ENCODE measurements at regions not wholly inside any gene's neighbourhood (a gene's known extent, or its start where the extent isn't known, plus 50 kb on each side); places are given as distances from the start of the nearest gene placed in this dataset.

DNA sequence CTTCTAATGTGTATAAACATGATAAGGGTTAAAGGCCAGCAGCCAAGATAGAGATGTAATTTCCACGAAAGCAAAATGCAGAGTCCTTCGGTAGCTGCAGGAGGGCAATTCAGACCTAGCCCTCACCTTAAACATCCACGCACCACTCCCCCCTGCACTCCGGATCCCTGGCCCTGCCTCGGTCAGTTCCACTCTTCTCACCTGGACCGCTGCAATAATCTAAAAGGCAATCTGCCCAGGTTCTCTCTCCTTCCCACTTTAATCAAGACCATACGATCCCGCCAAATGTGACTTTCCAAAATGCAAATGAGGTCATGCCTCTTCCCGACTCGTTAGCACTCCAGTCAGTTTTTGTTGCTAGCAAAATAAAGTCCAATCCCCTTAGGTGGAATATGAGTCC lies 485.2 kb downstream of the EIPR1 start:
- TF ChIP-seq, protein P1, sequence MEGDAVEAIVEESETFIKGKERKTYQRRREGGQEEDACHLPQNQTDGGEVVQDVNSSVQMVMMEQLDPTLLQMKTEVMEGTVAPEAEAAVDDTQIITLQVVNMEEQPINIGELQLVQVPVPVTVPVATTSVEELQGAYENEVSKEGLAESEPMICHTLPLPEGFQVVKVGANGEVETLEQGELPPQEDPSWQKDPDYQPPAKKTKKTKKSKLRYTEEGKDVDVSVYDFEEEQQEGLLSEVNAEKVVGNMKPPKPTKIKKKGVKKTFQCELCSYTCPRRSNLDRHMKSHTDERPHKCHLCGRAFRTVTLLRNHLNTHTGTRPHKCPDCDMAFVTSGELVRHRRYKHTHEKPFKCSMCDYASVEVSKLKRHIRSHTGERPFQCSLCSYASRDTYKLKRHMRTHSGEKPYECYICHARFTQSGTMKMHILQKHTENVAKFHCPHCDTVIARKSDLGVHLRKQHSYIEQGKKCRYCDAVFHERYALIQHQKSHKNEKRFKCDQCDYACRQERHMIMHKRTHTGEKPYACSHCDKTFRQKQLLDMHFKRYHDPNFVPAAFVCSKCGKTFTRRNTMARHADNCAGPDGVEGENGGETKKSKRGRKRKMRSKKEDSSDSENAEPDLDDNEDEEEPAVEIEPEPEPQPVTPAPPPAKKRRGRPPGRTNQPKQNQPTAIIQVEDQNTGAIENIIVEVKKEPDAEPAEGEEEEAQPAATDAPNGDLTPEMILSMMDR (IDR thresholded peaks at IDR 0.05; ENCODE audit: extremely low read depth, low read depth, low read length): no peak
- no peak overlapping the region for H3K27ac ChIP-seq (ENCODE audit: low read depth, low read length)
- H3K27me3 ChIP-seq (ENCODE audit: insufficient read depth, low read length): no peaks in the 10 kb centered on the region
- no peak for DNase-seq (ENCODE audit: insufficient read length, low spot score, missing footprints)
- no peaks in the 10 kb centered on the region for H3K4me1 ChIP-seq (ENCODE audit: insufficient read depth, low read length)
- no peak overlapping the region for H3K4me3 ChIP-seq (ENCODE audit: insufficient read depth, low read length)
- no peak overlapping the region for H2AFZ ChIP-seq (ENCODE audit: low read length)
- H3K9me3 ChIP-seq (ENCODE audit: low read depth, low read length): no peaks in the 10 kb centered on the region
- H4K20me1 ChIP-seq (ENCODE audit: insufficient read depth, low read length): no peaks in the 10 kb centered on the region
- no peaks in the 10 kb centered on the region for H3K79me2 ChIP-seq (ENCODE audit: insufficient read depth, low read length)
- H3K36me3 ChIP-seq (ENCODE audit: insufficient read depth, low read length): no peaks in the 10 kb centered on the region
- no peak overlapping the region for H3K4me2 ChIP-seq (ENCODE audit: insufficient read depth, low read length)

- no peaks in the 10 kb centered on the region for H3K27me3 ChIP-seq (ENCODE audit: insufficient read depth, low read length)
- H3K4me3 ChIP-seq (ENCODE audit: insufficient read depth, low read length): no peak overlapping the region
- H3K4me1 ChIP-seq (ENCODE audit: insufficient read depth, low read length): no peaks in the 10 kb centered on the region
- H3K4me2 ChIP-seq (ENCODE audit: insufficient read depth, low read length): no peak overlapping the region
- no peak overlapping the region for H3K27ac ChIP-seq (ENCODE audit: low read depth, low read length)
- H3K36me3 ChIP-seq (ENCODE audit: insufficient read depth, low read length): no peaks in the 10 kb centered on the region
- TF ChIP-seq, protein P1 (IDR thresholded peaks at IDR 0.05; ENCODE audit: extremely low read depth, low read depth, low read length): no peak
- no peaks in the 10 kb centered on the region for H3K79me2 ChIP-seq (ENCODE audit: insufficient read depth, low read length)
- no peak overlapping the region for H2AFZ ChIP-seq (ENCODE audit: low read length)
- no peak for DNase-seq (ENCODE audit: insufficient read length, low spot score, missing footprints)
- H4K20me1 ChIP-seq (ENCODE audit: insufficient read depth, low read length): no peaks in the 10 kb centered on the region
- no peaks in the 10 kb centered on the region for H3K9me3 ChIP-seq (ENCODE audit: low read depth, low read length)
Measured at GRCh38 chr2:2890901-2891300, 486.7 kb downstream of the EIPR1 start.

GRCh38 chr2:2890246-2890645 lies 487.4 kb downstream of the EIPR1 start:
- H4K20me1 ChIP-seq (ENCODE audit: insufficient read depth, low read length): no peaks in the 10 kb centered on the region
- no peaks in the 10 kb centered on the region for H3K27me3 ChIP-seq (ENCODE audit: insufficient read depth, low read length)
- TF ChIP-seq, protein P1 (IDR thresholded peaks at IDR 0.05; ENCODE audit: extremely low read depth, low read depth, low read length): no peak
- no peak for DNase-seq (ENCODE audit: insufficient read length, low spot score, missing footprints)
- no peak overlapping the region for H3K4me3 ChIP-seq (ENCODE audit: insufficient read depth, low read length)
- no peaks in the 10 kb centered on the region for H3K79me2 ChIP-seq (ENCODE audit: insufficient read depth, low read length)
- no peaks in the 10 kb centered on the region for H3K9me3 ChIP-seq (ENCODE audit: low read depth, low read length)
- H3K4me2 ChIP-seq (ENCODE audit: insufficient read depth, low read length): no peak overlapping the region
- no peak overlapping the region for H3K27ac ChIP-seq (ENCODE audit: low read depth, low read length)
- H3K4me1 ChIP-seq (ENCODE audit: insufficient read depth, low read length): no peaks in the 10 kb centered on the region
- no peaks in the 10 kb centered on the region for H3K36me3 ChIP-seq (ENCODE audit: insufficient read depth, low read length)
- no peak overlapping the region for H2AFZ ChIP-seq (ENCODE audit: low read length)

GRCh38 chr2:2889646-2890045 lies 488.0 kb downstream of the EIPR1 start:
- H3K4me1 ChIP-seq (ENCODE audit: insufficient read depth, low read length): no peaks in the 10 kb centered on the region
- H3K79me2 ChIP-seq (ENCODE audit: insufficient read depth, low read length): no peaks in the 10 kb centered on the region
- no peaks in the 10 kb centered on the region for H3K36me3 ChIP-seq (ENCODE audit: insufficient read depth, low read length)
- H3K4me3 ChIP-seq (ENCODE audit: insufficient read depth, low read length): no peak overlapping the region
- no peaks in the 10 kb centered on the region for H3K27me3 ChIP-seq (ENCODE audit: insufficient read depth, low read length)
- H3K27ac ChIP-seq (ENCODE audit: low read depth, low read length): no peak overlapping the region
- H3K4me2 ChIP-seq (ENCODE audit: insufficient read depth, low read length): no peak overlapping the region
- no peaks in the 10 kb centered on the region for H3K9me3 ChIP-seq (ENCODE audit: low read depth, low read length)
- DNase-seq (ENCODE audit: insufficient read length, low spot score, missing footprints): no peak
- H4K20me1 ChIP-seq (ENCODE audit: insufficient read depth, low read length): no peaks in the 10 kb centered on the region
- TF ChIP-seq, protein P1 (IDR thresholded peaks at IDR 0.05; ENCODE audit: extremely low read depth, low read depth, low read length): no peak
- H2AFZ ChIP-seq (ENCODE audit: low read length): no peak overlapping the region

Measured in osteoblast (primary cell).